HEK293 (cell line): ENCODE measurements at regions not wholly inside any gene's neighbourhood (a gene's known extent, or its start where the extent isn't known, plus 50 kb on each side); places are given as distances from the start of the nearest gene placed in this dataset.

Source experiments
- CTCF ChIP-seq: fragments of 450-650 bp; formaldehyde crosslinking; IDR thresholded peaks from 2 replicates; pipeline ENCODE4 v1.5.1; 2016; ENCODE audit warnings: missing biosample characterization, missing genetic modification characterization
- ZIC2 ChIP-seq: fragments of 450-650 bp; formaldehyde crosslinking; IDR thresholded peaks from 2 replicates; pipeline ENCODE4 v1.5.1; 2016; ENCODE audit warnings: missing biosample characterization, missing genetic modification characterization
- ZNF274 ChIP-seq, 2 experiments: fragments of 200-500 bp in 1 of 2; fragments of 450-650 bp in 1 of 2; sonication (Bioruptor generic) in 1 of 2; formaldehyde crosslinking in 1 of 2; IDR thresholded peaks; 2 replicates each; pipeline versions ENCODE4 v1.5.1 to v1.6.1; 2014 to 2016; ENCODE audit warnings: borderline replicate concordance in 1 of 2, inconsistent platforms in 1 of 2, low read length in 1 of 2, missing biosample characterization in 1 of 2, missing genetic modification characterization in 1 of 2
- ZNF623 ChIP-seq: fragments of 450-650 bp; formaldehyde crosslinking; IDR thresholded peaks from 2 replicates; pipeline ENCODE4 v1.5.1; 2016; ENCODE audit warnings: missing biosample characterization, missing genetic modification characterization
- ZNF639 ChIP-seq: fragments of 450-650 bp; formaldehyde crosslinking; IDR thresholded peaks from 2 replicates; pipeline ENCODE4 v1.5.1; 2016; ENCODE audit warnings: missing biosample characterization, missing genetic modification characterization
- ZSCAN18 ChIP-seq: fragments of 450-650 bp; formaldehyde crosslinking; IDR thresholded peaks from 2 replicates; pipeline ENCODE4 v1.5.1; 2016; ENCODE audit warnings: missing biosample characterization, missing genetic modification characterization
- TF ChIP-seq, protein P1 (sequence below): fragments of 450-650 bp; formaldehyde crosslinking; IDR thresholded peaks from 2 replicates; pipeline ENCODE4 v1.5.1; 2016; ENCODE audit warnings: missing biosample characterization, missing genetic modification characterization

DNA sequence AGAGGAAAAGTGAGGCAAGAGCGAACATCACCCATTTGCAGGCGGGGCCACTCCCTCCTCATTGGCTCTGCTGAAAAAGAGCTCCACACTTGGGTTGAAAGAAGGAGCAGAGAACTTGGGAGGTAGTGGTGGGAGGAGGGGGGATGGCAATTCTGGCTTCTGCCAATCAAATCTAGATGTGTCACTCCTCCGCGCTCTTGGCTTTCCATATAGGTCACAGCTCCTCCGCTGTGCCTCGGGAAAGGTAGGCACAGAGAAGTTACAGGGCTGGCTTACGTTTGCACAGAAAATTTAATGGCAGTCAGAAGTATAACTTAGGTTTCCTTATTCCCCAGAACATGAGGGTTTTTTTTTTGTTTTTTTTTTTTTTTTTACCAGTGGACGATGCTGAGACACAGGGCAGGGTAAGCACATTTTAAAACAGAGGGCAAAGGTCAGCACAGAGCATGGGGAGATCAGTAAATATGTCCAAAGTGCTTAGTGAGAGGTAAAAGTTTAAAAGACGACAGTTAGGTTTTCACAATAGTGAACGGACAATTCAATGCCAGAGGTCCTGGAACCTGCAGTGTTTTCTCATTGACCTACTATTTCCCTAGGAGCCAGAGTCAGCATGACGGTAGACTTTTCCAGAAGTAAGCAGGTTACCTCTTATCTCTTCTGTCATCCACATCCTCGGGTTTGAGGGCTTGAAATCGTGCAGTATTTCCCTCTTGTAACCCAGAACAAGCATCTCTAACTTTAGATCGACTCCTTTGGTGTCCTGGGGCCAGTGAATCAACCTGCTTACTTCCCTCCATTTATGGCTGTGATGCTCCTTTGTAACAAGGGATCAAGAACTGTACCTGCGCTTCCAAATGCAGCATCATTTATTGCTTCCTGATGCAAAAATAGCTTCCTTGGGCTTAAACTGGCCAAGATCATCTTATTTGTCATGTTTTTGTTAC is 258.9 kb upstream of the PROX1 start:
- TF ChIP-seq, protein P1, sequence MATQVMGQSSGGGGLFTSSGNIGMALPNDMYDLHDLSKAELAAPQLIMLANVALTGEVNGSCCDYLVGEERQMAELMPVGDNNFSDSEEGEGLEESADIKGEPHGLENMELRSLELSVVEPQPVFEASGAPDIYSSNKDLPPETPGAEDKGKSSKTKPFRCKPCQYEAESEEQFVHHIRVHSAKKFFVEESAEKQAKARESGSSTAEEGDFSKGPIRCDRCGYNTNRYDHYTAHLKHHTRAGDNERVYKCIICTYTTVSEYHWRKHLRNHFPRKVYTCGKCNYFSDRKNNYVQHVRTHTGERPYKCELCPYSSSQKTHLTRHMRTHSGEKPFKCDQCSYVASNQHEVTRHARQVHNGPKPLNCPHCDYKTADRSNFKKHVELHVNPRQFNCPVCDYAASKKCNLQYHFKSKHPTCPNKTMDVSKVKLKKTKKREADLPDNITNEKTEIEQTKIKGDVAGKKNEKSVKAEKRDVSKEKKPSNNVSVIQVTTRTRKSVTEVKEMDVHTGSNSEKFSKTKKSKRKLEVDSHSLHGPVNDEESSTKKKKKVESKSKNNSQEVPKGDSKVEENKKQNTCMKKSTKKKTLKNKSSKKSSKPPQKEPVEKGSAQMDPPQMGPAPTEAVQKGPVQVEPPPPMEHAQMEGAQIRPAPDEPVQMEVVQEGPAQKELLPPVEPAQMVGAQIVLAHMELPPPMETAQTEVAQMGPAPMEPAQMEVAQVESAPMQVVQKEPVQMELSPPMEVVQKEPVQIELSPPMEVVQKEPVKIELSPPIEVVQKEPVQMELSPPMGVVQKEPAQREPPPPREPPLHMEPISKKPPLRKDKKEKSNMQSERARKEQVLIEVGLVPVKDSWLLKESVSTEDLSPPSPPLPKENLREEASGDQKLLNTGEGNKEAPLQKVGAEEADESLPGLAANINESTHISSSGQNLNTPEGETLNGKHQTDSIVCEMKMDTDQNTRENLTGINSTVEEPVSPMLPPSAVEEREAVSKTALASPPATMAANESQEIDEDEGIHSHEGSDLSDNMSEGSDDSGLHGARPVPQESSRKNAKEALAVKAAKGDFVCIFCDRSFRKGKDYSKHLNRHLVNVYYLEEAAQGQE: no peak
- TF ChIP-seq CTCF (tag by site-specific recombination) (no peak), ZIC2 (no peak), ZNF639 (tag by site-specific recombination) (no peak), ZSCAN18 (no peak), ZNF623 (tag by site-specific recombination) (no peak), ZNF274 (IDR thresholded peaks at IDR 0.05; ENCODE audit: low read length) (no peak), ZNF274 (tag by site-specific recombination; IDR thresholded peaks at IDR 0.05; ENCODE audit: borderline replicate concordance) (no peak)
